C4-2B (cell line): ENCODE measurements at regions not wholly inside any gene's neighbourhood (a gene's known extent, or its start where the extent isn't known, plus 50 kb on each side); places are given as distances from the start of the nearest gene placed in this dataset.

Experiments
- ZFX ChIP-seq: fragments of 450-650 bp; IDR thresholded peaks from 2 replicates; pipeline ENCODE4 v1.6.1; 2017
- TF ChIP-seq, protein P1 (sequence below): fragments of 450-650 bp; conservative IDR thresholded peaks from 2 replicates; pipeline ENCODE4 v1.5.1; 2017; ENCODE audit warnings: mild to moderate bottlenecking

DNA sequence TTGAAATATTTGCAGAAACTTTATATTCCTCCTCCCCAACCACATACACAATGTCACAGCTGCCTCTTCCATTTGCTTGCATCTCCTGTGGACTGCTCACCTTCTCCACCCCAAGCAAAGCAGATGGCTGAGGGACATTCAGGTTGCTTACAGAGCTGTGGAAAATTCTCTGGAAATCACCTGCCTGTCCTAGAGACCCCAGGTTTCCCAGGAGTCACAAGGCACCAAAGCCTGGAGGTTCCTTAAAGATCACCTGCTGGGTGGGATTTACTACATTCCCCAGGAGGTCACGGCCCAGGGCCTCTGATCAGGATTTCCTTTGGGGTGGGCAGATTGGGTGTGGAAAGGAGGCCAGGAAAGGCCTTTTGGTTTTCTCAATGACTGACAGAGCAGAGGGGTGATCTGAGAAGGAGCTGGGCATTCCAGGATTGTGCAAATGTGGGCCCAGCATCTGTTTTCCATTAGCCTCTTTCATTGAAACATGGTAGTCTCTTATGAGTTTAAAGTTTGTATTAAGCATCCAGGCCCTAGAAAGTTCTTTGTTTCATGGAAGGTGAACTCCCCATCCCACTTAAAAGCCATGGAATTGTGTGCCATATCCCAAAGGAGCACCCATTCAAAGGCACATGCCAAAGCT lies 410.7 kb upstream of the TNP1 start:
- TF ChIP-seq, protein P1, sequence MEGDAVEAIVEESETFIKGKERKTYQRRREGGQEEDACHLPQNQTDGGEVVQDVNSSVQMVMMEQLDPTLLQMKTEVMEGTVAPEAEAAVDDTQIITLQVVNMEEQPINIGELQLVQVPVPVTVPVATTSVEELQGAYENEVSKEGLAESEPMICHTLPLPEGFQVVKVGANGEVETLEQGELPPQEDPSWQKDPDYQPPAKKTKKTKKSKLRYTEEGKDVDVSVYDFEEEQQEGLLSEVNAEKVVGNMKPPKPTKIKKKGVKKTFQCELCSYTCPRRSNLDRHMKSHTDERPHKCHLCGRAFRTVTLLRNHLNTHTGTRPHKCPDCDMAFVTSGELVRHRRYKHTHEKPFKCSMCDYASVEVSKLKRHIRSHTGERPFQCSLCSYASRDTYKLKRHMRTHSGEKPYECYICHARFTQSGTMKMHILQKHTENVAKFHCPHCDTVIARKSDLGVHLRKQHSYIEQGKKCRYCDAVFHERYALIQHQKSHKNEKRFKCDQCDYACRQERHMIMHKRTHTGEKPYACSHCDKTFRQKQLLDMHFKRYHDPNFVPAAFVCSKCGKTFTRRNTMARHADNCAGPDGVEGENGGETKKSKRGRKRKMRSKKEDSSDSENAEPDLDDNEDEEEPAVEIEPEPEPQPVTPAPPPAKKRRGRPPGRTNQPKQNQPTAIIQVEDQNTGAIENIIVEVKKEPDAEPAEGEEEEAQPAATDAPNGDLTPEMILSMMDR, result no peak
- no peak for TF ChIP-seq ZFX
